ENCODE measurements at regions not wholly inside any gene's neighbourhood (a gene's known extent, or its start where the extent isn't known, plus 50 kb on each side); places are given as distances from the start of the nearest gene placed in this dataset.

DNA sequence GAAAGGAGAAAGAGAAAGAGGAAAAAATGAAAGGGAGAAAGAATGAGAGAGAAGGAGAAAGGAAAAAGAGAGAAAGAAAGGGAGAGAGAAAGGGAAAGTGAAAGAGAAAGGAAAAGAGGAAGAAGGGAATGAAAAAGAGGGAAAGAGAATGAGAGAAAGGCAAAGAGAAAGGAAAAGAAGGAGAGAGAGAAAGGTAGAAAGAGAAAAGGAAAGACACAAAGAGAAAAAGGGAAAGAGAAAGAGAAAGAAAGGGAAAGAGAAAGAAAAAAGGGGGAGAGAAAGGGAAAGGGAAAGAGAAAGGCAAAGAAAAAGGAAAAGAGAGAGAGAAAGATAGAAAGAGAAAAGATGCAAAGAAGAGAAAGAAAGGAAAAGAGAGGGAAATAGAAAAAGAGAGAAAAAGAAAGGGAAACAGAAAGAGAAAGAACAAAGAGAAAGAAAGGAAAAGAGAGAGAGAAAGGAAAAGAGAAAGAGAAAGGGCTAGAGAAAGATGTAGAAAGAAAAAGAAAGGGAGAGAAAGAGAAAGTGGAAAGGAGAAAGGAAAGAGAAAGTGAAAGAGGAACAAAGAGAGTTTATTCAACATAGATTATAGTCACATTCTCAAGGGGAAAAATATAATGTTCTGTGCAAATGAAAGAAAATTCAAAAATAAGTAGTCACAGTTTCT lies 165.2 kb downstream of the TMEM38B start:
- TF ChIP-seq, protein P1, sequence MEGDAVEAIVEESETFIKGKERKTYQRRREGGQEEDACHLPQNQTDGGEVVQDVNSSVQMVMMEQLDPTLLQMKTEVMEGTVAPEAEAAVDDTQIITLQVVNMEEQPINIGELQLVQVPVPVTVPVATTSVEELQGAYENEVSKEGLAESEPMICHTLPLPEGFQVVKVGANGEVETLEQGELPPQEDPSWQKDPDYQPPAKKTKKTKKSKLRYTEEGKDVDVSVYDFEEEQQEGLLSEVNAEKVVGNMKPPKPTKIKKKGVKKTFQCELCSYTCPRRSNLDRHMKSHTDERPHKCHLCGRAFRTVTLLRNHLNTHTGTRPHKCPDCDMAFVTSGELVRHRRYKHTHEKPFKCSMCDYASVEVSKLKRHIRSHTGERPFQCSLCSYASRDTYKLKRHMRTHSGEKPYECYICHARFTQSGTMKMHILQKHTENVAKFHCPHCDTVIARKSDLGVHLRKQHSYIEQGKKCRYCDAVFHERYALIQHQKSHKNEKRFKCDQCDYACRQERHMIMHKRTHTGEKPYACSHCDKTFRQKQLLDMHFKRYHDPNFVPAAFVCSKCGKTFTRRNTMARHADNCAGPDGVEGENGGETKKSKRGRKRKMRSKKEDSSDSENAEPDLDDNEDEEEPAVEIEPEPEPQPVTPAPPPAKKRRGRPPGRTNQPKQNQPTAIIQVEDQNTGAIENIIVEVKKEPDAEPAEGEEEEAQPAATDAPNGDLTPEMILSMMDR (IDR thresholded peaks at IDR 0.05): no peak
- no peak for TF ChIP-seq POLR2A (IDR thresholded peaks at IDR 0.05)

All from heart left ventricle (tissue), 13 donors.